AG09319 (cell line): ENCODE measurements at regions not wholly inside any gene's neighbourhood (a gene's known extent, or its start where the extent isn't known, plus 50 kb on each side); places are given as distances from the start of the nearest gene placed in this dataset.

ENCODE experiments used
- DNase-seq: peaks from one replicate; pipeline ENCODE4 v3.0.0-alpha.2; 2010; ENCODE audit warnings: low read depth; ENCODE audit errors: extremely low read depth
- TF ChIP-seq, protein P1 (sequence below): IDR thresholded peaks from 2 replicates; pipeline ENCODE4 v1.5.1; 2011; ENCODE audit warnings: low read depth, mild to moderate bottlenecking, inconsistent platforms, low read length, moderate library complexity

- TF ChIP-seq, protein P1, sequence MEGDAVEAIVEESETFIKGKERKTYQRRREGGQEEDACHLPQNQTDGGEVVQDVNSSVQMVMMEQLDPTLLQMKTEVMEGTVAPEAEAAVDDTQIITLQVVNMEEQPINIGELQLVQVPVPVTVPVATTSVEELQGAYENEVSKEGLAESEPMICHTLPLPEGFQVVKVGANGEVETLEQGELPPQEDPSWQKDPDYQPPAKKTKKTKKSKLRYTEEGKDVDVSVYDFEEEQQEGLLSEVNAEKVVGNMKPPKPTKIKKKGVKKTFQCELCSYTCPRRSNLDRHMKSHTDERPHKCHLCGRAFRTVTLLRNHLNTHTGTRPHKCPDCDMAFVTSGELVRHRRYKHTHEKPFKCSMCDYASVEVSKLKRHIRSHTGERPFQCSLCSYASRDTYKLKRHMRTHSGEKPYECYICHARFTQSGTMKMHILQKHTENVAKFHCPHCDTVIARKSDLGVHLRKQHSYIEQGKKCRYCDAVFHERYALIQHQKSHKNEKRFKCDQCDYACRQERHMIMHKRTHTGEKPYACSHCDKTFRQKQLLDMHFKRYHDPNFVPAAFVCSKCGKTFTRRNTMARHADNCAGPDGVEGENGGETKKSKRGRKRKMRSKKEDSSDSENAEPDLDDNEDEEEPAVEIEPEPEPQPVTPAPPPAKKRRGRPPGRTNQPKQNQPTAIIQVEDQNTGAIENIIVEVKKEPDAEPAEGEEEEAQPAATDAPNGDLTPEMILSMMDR = no peak
- DNase-seq = no peak
These were observed 394.8 kb downstream of the PTPRC start for GRCh38 chr1:199033661-199034060.

- TF ChIP-seq, protein P1 = no peak
- no peak for DNase-seq
These were observed 399.3 kb downstream of the PTPRC start for GRCh38 chr1:199038156-199038555.

DNA sequence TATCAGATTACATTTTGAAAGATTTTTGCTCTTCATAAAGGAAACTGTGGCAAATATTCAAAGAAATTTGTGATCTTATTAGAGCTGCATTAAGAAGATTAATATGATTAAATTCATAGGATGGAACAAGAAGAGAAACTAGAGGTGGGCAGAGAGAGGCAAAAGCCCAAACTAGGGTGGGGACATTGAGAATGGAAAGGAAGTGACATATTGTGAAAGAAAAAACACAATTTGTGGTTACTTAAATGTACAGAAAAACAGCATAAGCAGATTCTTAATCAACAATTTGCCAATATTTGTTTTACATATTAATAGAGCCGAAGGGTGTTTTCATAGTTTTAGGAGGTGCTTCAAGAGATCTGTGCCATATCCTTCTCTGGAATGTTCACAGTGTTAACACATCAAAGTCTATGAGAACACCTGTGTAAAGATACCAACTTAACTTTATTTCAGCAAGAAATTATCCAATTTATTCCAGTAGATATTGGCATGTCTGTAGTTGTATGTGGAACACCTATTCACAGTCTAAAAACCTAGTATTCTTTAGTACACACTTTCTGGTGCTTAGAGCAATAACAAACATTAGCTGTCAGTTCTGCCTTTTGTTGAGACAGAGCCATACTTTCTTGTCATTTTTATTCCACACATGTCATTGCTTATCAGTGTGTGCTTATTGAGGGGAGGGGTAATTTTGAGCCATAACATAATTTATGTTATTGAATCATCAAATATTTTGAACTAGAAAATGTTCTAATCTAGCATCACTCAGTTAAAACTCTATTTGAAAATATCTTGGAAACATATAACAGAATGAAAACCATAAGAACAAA, 401.5 kb downstream of the PTPRC start:
- TF ChIP-seq, protein P1 = no peak
- no peak for DNase-seq

DNA sequence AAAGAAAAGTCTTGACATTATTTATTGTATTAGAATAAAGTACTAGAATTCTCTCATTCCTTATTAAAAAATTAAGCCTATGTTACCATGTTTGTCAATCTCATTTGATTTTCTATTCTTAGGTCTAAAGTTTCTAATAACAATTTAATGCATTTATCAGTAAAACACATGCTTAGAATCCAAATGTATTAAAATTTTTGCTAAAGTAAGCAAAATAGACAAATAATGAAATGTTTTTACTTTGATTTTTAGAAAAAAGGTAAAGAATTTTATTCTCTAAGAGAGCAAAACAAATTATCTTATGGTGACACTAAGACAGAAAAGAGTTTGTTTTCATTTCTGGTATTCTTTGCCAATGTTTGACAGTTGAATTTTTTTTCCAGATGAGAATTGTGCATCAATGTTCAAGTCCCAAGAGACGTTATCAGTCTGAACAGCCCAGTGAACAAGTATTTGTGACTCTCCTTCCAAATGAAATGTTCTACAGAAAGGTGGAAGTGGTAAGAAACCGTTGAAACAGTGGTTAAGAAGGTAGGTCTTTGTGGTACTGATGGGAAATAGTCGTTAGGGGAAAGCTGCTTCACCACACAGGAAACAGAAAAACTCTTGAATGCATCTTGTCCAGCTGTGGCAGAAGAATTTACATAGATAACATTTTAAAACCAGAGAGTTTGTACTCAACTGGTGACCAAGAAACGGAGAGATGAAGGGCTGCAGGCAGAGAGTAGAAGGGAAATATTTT, 402.5 kb downstream of the PTPRC start:
- TF ChIP-seq, protein P1 = no peak
- no peak for DNase-seq

DNA sequence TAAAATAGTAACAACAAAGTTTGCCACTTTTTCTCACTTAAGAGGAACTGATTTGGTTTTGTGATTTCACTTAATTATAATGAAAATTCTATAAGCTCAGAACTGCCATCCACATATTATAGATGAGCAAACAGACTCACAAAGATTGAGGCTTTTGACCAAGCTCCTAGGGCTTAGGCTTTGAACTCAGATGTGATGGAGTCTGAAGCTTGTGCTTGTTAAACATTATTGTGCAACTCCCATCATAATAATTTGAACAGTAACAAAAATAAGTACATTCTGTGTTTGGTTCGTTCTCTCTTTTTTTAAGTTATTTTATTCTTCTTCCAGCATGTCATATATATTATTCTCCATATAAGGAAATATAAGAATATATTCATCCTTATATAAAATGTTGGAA, 403.4 kb downstream of the PTPRC start:
- TF ChIP-seq, protein P1 = no peak
- no peak for DNase-seq

- no peak for DNase-seq
- TF ChIP-seq, protein P1 = no peak
These were observed 405.4 kb downstream of the PTPRC start for GRCh38 chr1:199044191-199044590.

DNA sequence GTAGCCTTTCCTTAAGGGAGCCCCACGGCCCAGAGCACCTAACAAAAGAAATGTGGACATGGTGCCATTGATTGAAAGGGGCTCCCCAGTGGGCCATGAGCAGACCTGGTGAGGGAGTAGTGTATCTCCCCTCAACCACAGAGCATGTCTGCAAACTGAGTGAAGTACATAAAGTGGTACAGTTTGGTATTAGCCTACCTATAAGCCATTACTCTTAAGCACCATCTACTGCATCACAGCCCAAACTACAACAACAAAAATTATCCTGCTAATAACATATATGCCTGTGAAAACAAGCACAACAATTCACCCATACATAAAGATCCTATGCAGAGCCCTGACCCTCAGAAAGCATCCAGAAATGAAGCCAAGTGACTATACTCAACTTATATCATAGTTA, 407.8 kb downstream of the PTPRC start:
- DNase-seq = no peak
- TF ChIP-seq, protein P1 = no peak; the same call in none of the 2 replicates
